ENCODE measurements at regions not wholly inside any gene's neighbourhood (a gene's known extent, or its start where the extent isn't known, plus 50 kb on each side); places are given as distances from the start of the nearest gene placed in this dataset.

- Mint-ChIP-seq H3K27me3 (no peaks in the 10 kb centered on the region), H3K36me3 (ENCODE audit: low read depth) (no peaks in the 10 kb centered on the region), H3K27ac (no peak overlapping the region), H3K9me3 (no peaks in the 10 kb centered on the region), H3K4me3 (no peak overlapping the region), H3K4me1 (ENCODE audit: low read depth) (peaks cover 49% of the 10 kb centered on the region)
- DNase-seq = no peak
- H3K36me3 ChIP-seq (ENCODE audit: insufficient read depth, low read length) = no peaks in the 10 kb centered on the region
- H3K4me1 ChIP-seq (ENCODE audit: insufficient read depth, low read length) = peaks cover 26% of the 10 kb centered on the region
- TF ChIP-seq CTCF (IDR thresholded peaks at IDR 0.05) = no peak
- no peak for ATAC-seq (ENCODE audit: poor library complexity)
- H3K4me3 ChIP-seq (ENCODE audit: low read length) = no peak overlapping the region
- intact Hi-C loops (cut with DNase I, micrococcal nuclease) = no loop called here
- no peaks in the 10 kb centered on the region for H3K27me3 ChIP-seq (ENCODE audit: control insufficient read depth in 1 of 2, insufficient read depth in 2 of 2, low read length in 2 of 2)
- H3K9me3 ChIP-seq (ENCODE audit: control insufficient read depth in 1 of 2, insufficient read depth in 1 of 2, low read length in 2 of 2) = no peaks in the 10 kb centered on the region
- no peak overlapping the region for H3K27ac ChIP-seq (ENCODE audit: low read depth in 1 of 2, low read length in 2 of 2)
- ChIA-PET POLR2A (interaction anchor here (0.5 kb wide), 1 partner anchor 15 kb away, joined by 3 read pairs; no protein-coding TSS in a partner anchor), CTCF (no interaction called here)
Observed at GRCh38 chr21:32917362-32918135, 108.2 kb upstream of the OLIG2 start.

DNA sequence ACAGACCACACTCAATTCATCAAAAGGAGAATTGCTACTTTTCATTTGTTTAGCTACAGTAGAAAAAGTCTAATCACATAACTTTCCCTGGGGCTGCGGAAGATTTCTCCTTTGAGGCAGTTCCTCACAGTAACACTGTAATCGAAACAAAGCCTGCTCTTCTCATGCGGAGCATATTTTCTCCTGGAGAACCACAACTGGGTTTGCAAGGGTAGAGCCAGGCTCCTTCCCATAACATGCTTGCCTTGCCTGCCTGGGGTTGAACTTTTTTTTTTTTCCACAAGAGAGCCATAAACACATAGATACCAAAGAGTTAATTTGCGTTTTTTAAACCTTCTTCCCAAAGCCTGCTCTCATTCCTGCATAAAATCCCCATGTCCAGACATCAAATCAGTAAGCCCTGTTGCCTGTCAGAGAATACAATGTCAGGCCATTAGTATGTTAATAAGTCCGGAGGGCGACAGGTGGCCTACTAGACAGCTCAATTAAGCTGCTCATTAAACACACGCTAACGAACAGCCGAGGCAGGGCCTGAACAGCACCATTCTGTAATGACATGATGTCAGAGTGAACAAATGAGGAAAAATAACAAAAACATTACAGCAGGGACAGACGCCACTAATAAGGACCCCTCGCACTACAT is 107.1 kb upstream of the OLIG2 start:
- POLR2A ChIA-PET = no interaction called here

DNA sequence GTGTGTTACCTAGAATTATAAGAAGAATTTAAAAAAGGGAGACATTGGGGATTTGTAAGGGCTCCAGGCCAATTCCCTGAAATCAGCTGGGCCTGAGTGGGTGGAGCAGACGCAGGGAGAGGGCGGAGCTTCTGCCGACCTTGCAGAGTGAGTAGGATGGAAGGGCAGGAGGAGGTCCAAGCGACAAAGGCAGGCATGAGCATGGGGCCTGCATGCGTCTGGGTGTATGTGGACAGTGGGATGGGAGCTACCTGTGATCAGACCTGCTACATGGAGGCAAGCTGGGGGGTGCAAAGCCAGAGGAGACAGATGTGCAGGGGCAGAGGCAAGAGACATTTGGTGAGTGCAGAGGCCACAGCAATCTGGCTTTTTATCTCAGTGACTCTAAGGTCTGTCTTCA is 105.3 kb upstream of the OLIG2 start:
- peaks cover 31% of the 10 kb centered on the region for H3K4me1 Mint-ChIP-seq (ENCODE audit: low read depth)
- H3K9me3 Mint-ChIP-seq = peaks cover 4% of the 10 kb centered on the region
- no peak overlapping the region for H3K27ac Mint-ChIP-seq
- peaks cover 0 to 15% of the 10 kb centered on the region in 2 experiments for H3K9me3 ChIP-seq (ENCODE audit: control insufficient read depth in 1 of 2, insufficient read depth in 1 of 2, low read length in 2 of 2)
- ATAC-seq (ENCODE audit: poor library complexity) (no peak), DNase-seq (no peak)
- no peak overlapping the region for H3K4me3 ChIP-seq (ENCODE audit: low read length)
- H3K36me3 ChIP-seq (ENCODE audit: insufficient read depth, low read length) = no peaks in the 10 kb centered on the region
- no peak overlapping the region for H3K27ac ChIP-seq (ENCODE audit: low read depth in 1 of 2, low read length in 2 of 2)
- no peak for TF ChIP-seq CTCF (IDR thresholded peaks at IDR 0.05)
- no peaks in the 10 kb centered on the region for H3K36me3 Mint-ChIP-seq (ENCODE audit: low read depth)
- CTCF ChIA-PET = no interaction called here
- H3K27me3 Mint-ChIP-seq = no peaks in the 10 kb centered on the region
- intact Hi-C loops (cut with DNase I, micrococcal nuclease) = loop anchor here in 1 of 2 experiments (5.0 kb wide), 2 partner anchors 277 to 452 kb away; no protein-coding TSS in a partner anchor
- peaks cover 12% of the 10 kb centered on the region for H3K4me1 ChIP-seq (ENCODE audit: insufficient read depth, low read length)
- H3K4me3 Mint-ChIP-seq = no peak overlapping the region
- POLR2A ChIA-PET = no interaction called here
- no peaks in the 10 kb centered on the region for H3K27me3 ChIP-seq (ENCODE audit: control insufficient read depth in 1 of 2, insufficient read depth in 2 of 2, low read length in 2 of 2)

More for the DNA sequence above, 107.1 kb upstream of the OLIG2 start:
- Histone ChIP-seq H3K27ac (ENCODE audit: low read depth in 1 of 2, low read length in 2 of 2) (no peak overlapping the region), H3K9me3 (ENCODE audit: control insufficient read depth in 1 of 2, insufficient read depth in 1 of 2, low read length in 2 of 2) (no peaks in the 10 kb centered on the region), H3K36me3 (ENCODE audit: insufficient read depth, low read length) (no peaks in the 10 kb centered on the region), H3K4me1 (ENCODE audit: insufficient read depth, low read length) (peaks cover 25% of the 10 kb centered on the region), H3K4me3 (ENCODE audit: low read length) (no peak overlapping the region), H3K27me3 (ENCODE audit: control insufficient read depth in 1 of 2, insufficient read depth in 2 of 2, low read length in 2 of 2) (no peaks in the 10 kb centered on the region)
- H3K36me3 Mint-ChIP-seq (ENCODE audit: low read depth) = no peaks in the 10 kb centered on the region
- no peaks in the 10 kb centered on the region for H3K9me3 Mint-ChIP-seq
- DNase-seq (no peak), ATAC-seq (ENCODE audit: poor library complexity) (no peak)
- intact Hi-C loops (cut with DNase I, micrococcal nuclease) = no loop called here
- no peak overlapping the region for H3K4me3 Mint-ChIP-seq
- no peak overlapping the region for H3K27ac Mint-ChIP-seq
- no peak for TF ChIP-seq CTCF (IDR thresholded peaks at IDR 0.05)
- peaks cover 49% of the 10 kb centered on the region for H3K4me1 Mint-ChIP-seq (ENCODE audit: low read depth)
- H3K27me3 Mint-ChIP-seq = no peaks in the 10 kb centered on the region
- CTCF ChIA-PET = interaction anchor here (0.9 kb wide), 1 partner anchor 22 kb away, joined by 3 read pairs; no protein-coding TSS in a partner anchor

Data from CD4-positive, alpha-beta T cell (primary cell).